GM21825 (cell line): ENCODE measurements at regions not wholly inside any gene's neighbourhood (a gene's known extent, or its start where the extent isn't known, plus 50 kb on each side); places are given as distances from the start of the nearest gene placed in this dataset.

ENCODE experiments used
- ATAC-seq: cut with Tn5 transposase; IDR thresholded peaks from one replicate; pipeline ENCODE4 v1.9.1; 2021; ENCODE audit warnings: mild to moderate bottlenecking, moderate library complexity; ENCODE audit not compliant: unreplicated experiment

DNA sequence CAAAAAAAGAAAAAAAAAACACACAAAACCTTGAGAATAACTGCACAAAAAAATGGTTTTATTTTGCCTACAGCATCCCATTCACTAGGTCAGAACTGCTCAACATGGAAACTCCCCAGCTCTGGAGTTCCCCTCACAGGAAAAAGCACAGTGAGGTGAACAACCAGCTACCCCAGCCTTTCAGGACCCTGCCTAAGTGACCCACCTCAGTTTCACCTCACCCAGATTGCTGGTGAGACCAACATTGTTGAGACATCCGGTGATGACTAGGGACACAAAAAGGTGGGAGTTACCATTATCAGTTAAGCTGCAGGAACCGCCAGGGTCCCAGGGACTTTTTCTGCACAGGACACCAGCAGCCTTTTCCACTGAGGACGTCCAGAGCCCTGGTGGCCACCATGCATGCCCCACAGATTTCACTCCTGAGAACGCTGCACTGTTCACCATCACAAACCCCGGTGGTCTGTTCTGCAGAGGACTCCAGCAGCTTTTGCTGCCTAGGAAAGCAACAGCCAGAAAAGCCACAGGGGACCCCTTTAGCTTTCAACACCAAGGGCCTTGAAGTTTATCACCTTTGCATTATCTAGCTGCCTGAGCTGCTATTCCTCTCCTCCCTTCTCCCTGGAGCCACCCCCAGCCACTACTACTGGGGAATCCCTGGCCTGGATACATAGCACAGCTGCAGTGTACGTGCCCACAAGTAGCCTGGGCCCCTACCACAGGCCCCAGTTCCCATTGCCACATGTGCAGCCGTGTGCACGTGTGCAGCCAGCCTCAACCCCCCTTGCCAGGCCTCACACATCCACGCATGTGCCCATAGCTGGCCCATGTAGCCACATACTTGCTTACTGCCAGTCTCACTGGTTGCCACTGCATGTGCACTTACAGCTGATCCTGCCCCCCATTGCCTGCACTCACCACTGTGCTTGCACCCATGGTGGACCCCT lies 62.5 kb upstream of the FAR2 start:
- ATAC-seq: no peak

GRCh38 chr12:29088611-29089219 lies 60.4 kb upstream of the FAR2 start:
- no peak for ATAC-seq
